ENCODE measurements at regions not wholly inside any gene's neighbourhood (a gene's known extent, or its start where the extent isn't known, plus 50 kb on each side); places are given as distances from the start of the nearest gene placed in this dataset.
"Not testable (repeated sequence)": the region's sequence is repeated elsewhere in the genome, so short reads cannot be mapped to it uniquely, and the experiment has no call there.

DNA sequence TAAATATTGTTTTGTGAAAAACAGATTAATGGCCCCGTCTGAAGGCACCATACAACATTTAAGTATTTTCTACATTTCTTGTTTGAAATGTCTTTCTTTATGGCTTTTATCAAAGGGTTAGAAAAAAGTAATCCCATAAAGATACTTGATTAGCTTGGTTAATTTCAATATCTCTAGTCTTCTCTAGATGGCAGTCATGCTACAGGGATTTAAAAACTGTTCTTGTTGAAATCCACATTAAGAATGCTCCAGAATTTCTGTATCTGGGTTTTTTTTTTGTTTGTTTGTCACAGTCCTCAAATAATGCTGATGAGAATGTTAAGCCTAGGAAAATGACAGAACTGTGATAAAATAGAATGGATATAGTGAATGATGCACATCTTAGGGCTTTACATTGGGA is 109.0 kb upstream of the AADAT start:
- no peak for DNase-seq (ENCODE audit: low spot score)
- H3K4me3 Mint-ChIP-seq (ENCODE audit: unreplicated experiment), result no peak overlapping the region
- H3K4me1 Mint-ChIP-seq (ENCODE audit: low read depth), result no peaks in the 10 kb centered on the region
- TF ChIP-seq, protein P1, sequence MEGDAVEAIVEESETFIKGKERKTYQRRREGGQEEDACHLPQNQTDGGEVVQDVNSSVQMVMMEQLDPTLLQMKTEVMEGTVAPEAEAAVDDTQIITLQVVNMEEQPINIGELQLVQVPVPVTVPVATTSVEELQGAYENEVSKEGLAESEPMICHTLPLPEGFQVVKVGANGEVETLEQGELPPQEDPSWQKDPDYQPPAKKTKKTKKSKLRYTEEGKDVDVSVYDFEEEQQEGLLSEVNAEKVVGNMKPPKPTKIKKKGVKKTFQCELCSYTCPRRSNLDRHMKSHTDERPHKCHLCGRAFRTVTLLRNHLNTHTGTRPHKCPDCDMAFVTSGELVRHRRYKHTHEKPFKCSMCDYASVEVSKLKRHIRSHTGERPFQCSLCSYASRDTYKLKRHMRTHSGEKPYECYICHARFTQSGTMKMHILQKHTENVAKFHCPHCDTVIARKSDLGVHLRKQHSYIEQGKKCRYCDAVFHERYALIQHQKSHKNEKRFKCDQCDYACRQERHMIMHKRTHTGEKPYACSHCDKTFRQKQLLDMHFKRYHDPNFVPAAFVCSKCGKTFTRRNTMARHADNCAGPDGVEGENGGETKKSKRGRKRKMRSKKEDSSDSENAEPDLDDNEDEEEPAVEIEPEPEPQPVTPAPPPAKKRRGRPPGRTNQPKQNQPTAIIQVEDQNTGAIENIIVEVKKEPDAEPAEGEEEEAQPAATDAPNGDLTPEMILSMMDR (IDR thresholded peaks at IDR 0.05), result peak; percentile 73
- no peak overlapping the region for H3K27ac Mint-ChIP-seq (ENCODE audit: unreplicated experiment)
- H3K27me3 Mint-ChIP-seq (ENCODE audit: low read depth), result peaks cover 2% of the 10 kb centered on the region
- H3K36me3 Mint-ChIP-seq (ENCODE audit: low read depth), result no peaks in the 10 kb centered on the region
- H3K9me3 Mint-ChIP-seq (ENCODE audit: low read depth), result peaks cover 9% of the 10 kb centered on the region

DNA sequence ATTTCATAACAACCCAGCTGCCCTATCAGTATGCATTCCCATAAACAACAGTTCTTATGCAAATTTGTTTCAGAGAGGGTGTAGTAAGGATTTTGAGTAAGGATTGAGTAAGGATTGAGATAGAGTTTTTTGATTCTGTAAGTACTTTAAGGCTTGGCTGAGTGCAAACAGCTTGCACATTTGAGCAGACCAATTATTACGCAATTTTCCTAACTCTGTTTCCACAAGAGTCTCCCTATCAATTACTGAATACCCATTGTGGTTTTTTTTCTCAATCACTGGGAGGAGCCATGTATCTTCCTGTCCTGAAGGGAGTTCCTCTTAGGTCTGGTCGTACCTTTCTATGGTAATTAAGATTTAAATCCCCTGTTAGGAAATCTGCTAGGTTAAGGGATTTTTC is 105.0 kb upstream of the AADAT start:
- not testable (repeated sequence) for H3K27ac Mint-ChIP-seq (ENCODE audit: unreplicated experiment); H3K9me3 Mint-ChIP-seq (ENCODE audit: low read depth); H3K36me3 Mint-ChIP-seq (ENCODE audit: low read depth); H3K4me1 Mint-ChIP-seq (ENCODE audit: low read depth); H3K4me3 Mint-ChIP-seq (ENCODE audit: unreplicated experiment); DNase-seq (ENCODE audit: low spot score); H3K27me3 Mint-ChIP-seq (ENCODE audit: low read depth)

DNA sequence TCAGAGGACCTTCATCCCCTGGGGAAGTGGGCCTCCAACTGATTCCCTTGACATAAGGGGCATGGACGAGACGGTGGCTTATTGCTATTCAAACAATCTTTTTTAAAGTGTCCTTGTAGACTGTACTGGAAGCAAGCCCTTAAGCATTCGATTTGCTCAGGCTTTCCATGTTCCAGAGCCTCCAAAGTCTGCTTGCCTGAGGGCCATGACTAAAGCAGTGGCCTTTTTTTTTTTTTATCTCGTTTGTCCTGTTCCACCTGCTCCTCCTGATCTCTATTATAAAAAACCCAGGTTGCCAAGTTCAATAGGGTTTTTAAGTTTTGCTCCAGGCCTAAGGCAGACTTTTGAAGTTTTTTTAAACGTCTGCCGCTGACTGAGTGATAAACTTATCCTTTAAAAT is 103.7 kb upstream of the AADAT start:
- H3K27ac Mint-ChIP-seq (ENCODE audit: unreplicated experiment), result no peak overlapping the region
- H3K4me1 Mint-ChIP-seq (ENCODE audit: low read depth), result no peaks in the 10 kb centered on the region
- TF ChIP-seq, protein P1 (IDR thresholded peaks at IDR 0.05), result no peak
- no peaks in the 10 kb centered on the region for H3K9me3 Mint-ChIP-seq (ENCODE audit: low read depth)
- no peaks in the 10 kb centered on the region for H3K36me3 Mint-ChIP-seq (ENCODE audit: low read depth)
- no peak overlapping the region for H3K4me3 Mint-ChIP-seq (ENCODE audit: unreplicated experiment)
- DNase-seq (ENCODE audit: low spot score), result no peak
- peaks cover 2% of the 10 kb centered on the region for H3K27me3 Mint-ChIP-seq (ENCODE audit: low read depth)

DNA sequence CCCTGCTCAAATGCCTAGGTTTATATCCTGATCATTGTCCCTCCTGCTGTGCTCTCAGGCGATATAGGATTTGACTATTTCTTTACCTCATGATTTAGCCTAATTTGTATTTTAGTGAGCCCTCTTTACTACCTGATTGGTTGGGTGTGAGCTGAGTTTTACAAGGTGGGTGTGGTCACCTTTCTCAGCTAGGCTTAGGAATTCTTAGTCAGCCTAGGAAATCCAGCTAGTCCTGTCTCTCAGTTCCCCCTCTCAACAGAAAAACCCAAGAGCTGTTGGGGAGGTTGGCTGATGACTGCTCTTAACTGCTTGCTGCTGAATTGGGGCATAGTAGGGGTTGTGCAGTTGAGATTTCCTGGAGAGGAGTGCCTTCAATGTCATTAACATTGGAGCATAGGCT is 100.5 kb upstream of the AADAT start:
- DNase-seq (ENCODE audit: low spot score), result no peak
- Mint-ChIP-seq H3K36me3 (ENCODE audit: low read depth) (no peaks in the 10 kb centered on the region), H3K9me3 (ENCODE audit: low read depth) (no peaks in the 10 kb centered on the region), H3K27ac (ENCODE audit: unreplicated experiment) (no peak overlapping the region), H3K27me3 (ENCODE audit: low read depth) (peaks cover 4% of the 10 kb centered on the region), H3K4me1 (ENCODE audit: low read depth) (no peaks in the 10 kb centered on the region), H3K4me3 (ENCODE audit: unreplicated experiment) (no peak overlapping the region)
- TF ChIP-seq, protein P1 (IDR thresholded peaks at IDR 0.05), result no peak

DNA sequence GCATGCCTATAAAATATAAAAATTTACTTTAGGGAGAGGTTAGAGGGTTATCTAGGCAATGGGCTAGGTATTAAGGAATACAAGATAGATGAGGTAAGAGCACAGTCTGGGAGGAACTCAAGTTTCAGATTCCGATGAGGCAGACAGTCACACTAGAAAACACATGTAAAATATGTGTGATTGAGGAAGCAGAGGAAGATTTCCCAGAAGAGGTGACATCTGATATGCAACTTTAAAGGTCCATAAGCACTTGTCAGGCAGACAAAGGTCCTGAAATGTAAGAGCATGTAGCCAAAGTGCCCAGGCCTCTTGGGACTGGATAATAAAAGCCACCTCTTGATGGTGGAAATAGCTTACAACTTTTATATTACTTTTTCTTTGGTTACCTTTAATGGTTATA is 81.1 kb upstream of the AADAT start:
- no peaks in the 10 kb centered on the region for H3K36me3 Mint-ChIP-seq (ENCODE audit: low read depth)
- TF ChIP-seq, protein P1 (IDR thresholded peaks at IDR 0.05), result no peak
- H3K27ac Mint-ChIP-seq (ENCODE audit: unreplicated experiment), result no peak overlapping the region
- peaks cover 3% of the 10 kb centered on the region for H3K27me3 Mint-ChIP-seq (ENCODE audit: low read depth)
- no peaks in the 10 kb centered on the region for H3K4me1 Mint-ChIP-seq (ENCODE audit: low read depth)
- no peak overlapping the region for H3K4me3 Mint-ChIP-seq (ENCODE audit: unreplicated experiment)
- peaks cover under 1% of the 10 kb centered on the region for H3K9me3 Mint-ChIP-seq (ENCODE audit: low read depth)
- no peak for DNase-seq (ENCODE audit: low spot score)

DNA sequence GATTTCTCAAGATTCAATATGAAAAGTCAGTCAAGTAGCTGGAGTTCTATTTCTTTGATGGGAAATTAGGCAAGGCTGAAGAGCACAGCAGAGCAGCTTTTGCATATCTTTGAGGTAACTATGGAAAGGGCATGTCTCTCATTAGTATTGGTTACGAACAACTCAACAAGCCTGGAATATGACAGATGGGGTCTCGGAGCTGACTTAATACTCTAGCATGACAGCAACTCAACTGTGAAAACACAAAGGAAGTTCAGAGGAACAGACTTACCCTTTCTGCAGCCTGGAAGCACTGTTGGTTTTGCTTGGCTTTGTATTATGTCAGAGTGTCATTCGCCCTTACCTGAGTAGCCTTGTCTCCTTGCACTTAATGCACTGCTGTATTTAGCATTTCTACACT is 79.9 kb upstream of the AADAT start:
- Mint-ChIP-seq H3K4me3 (ENCODE audit: unreplicated experiment) (no peak overlapping the region), H3K27me3 (ENCODE audit: low read depth) (peaks cover 3% of the 10 kb centered on the region), H3K9me3 (ENCODE audit: low read depth) (no peaks in the 10 kb centered on the region), H3K4me1 (ENCODE audit: low read depth) (no peaks in the 10 kb centered on the region), H3K36me3 (ENCODE audit: low read depth) (no peaks in the 10 kb centered on the region), H3K27ac (ENCODE audit: unreplicated experiment) (no peak overlapping the region)
- DNase-seq (ENCODE audit: low spot score), result no peak
- TF ChIP-seq, protein P1 (IDR thresholded peaks at IDR 0.05), result no peak

All from chondrocyte (in vitro differentiated cells).